GM12875 (cell line): ENCODE measurements at regions not wholly inside any gene's neighbourhood (a gene's known extent, or its start where the extent isn't known, plus 50 kb on each side); places are given as distances from the start of the nearest gene placed in this dataset.

Experiments used
- H3K4me3 ChIP-seq: one replicate; pipeline ENCODE4 v1.5.1; 2011; ENCODE audit warnings: low read depth, low read length, control low read depth
- CTCF ChIP-seq: IDR thresholded peaks from 2 replicates; pipeline ENCODE4 v1.5.1; 2011; ENCODE audit warnings: low read depth, mild to moderate bottlenecking, control low read depth, inconsistent platforms, low read length, moderate library complexity, borderline replicate concordance; ENCODE audit not compliant: insufficient read depth

- TF ChIP-seq CTCF = no peak
These were observed 132.8 kb upstream of the TNFAIP3 start for GRCh38 chr6:137734005-137734874.

GRCh38 chr6:137734875-137735182, 132.2 kb upstream of the TNFAIP3 start:
- TF ChIP-seq CTCF = no peak
- H3K4me3 ChIP-seq = no peak overlapping the region

More at GRCh38 chr6:137734005-137734874, 132.8 kb upstream of the TNFAIP3 start:
- H3K4me3 ChIP-seq = no peak overlapping the region

- no peak overlapping the region for H3K4me3 ChIP-seq
- no peak for TF ChIP-seq CTCF
These were observed 130.8 kb upstream of the TNFAIP3 start for GRCh38 chr6:137736048-137736818.

GRCh38 chr6:137736911-137737310, 130.1 kb upstream of the TNFAIP3 start:
- no peak for TF ChIP-seq CTCF
- H3K4me3 ChIP-seq = no peak overlapping the region

- TF ChIP-seq CTCF = no peak
- no peak overlapping the region for H3K4me3 ChIP-seq
These were observed 129.0 kb upstream of the TNFAIP3 start for GRCh38 chr6:137737836-137738596.

GRCh38 chr6:137738931-137739504, 128.0 kb upstream of the TNFAIP3 start:
- no peak overlapping the region for H3K4me3 ChIP-seq
- no peak for TF ChIP-seq CTCF
